ENCODE measurements at regions not wholly inside any gene's neighbourhood (a gene's known extent, or its start where the extent isn't known, plus 50 kb on each side); places are given as distances from the start of the nearest gene placed in this dataset.
"Not testable (repeated sequence)": the region's sequence is repeated elsewhere in the genome, so short reads cannot be mapped to it uniquely, and the experiment has no call there.

DNA sequence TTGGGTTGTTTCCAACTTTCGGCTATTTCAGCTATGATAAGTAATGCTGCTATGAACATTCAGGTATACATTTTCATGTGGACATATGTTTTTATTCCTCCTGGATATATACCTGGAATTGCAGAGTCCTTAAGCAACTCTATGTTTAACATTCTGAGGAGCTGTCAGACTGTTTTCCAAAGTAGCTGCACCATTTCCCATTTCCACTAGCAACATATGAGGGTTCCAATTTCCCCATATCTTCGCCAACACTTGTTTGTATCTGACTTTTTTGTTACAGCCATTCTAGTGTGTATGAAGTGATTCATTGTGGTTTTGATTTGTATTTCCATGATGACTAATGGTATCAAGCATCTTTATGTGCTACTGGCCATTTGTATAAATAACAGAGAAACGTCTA is 295.7 kb downstream of the CEP170 start:
- TF ChIP-seq GATA2 (CRISPR knock-in tag; IDR thresholded peaks at IDR 0.05); TOE1 (IDR thresholded peaks at IDR 0.05; ENCODE audit: borderline replicate concordance); TOE1 (CRISPR knock-in tag; IDR thresholded peaks at IDR 0.05; ENCODE audit: borderline replicate concordance, low read depth); ETS1 (conservative IDR thresholded peaks at IDR 0.05; ENCODE audit: control insufficient read depth, low read depth, low read length); ZNF830 (CRISPR knock-in tag; IDR thresholded peaks at IDR 0.05); RBM17 (IDR thresholded peaks at IDR 0.05; ENCODE audit: borderline replicate concordance, low read depth, low read length): not testable (repeated sequence)

Data from K562 (cell line).